Renal cortex interstitium (tissue), 11 donors: ENCODE measurements at regions not wholly inside any gene's neighbourhood (a gene's known extent, or its start where the extent isn't known, plus 50 kb on each side); places are given as distances from the start of the nearest gene placed in this dataset.
"Not testable (repeated sequence)": the region's sequence is repeated elsewhere in the genome, so short reads cannot be mapped to it uniquely, and the experiment has no call there.

ENCODE experiments used
- DNase-seq, 11 donors: peaks; one replicate each; pipeline ENCODE4 v3.0.0-alpha.2; 2013; ENCODE audit warnings: low read depth in 9 of 11, low spot score in 4 of 11; ENCODE audit errors: extremely low read depth in 1 of 11

GRCh38 chr3:190197346-190197763 lies 76.7 kb upstream of the P3H2 start:
- peak in 8 of 11 donors; percentile 7 to 67 (median 18) for DNase-seq

GRCh38 chr3:190194506-190194905 lies 73.8 kb upstream of the P3H2 start:
- no peak for DNase-seq

GRCh38 chr3:190193210-190193609 lies 72.5 kb upstream of the P3H2 start:
- no peak for DNase-seq

- DNase-seq: no peak
Measured at GRCh38 chr3:190192739-190193138, 72.0 kb upstream of the P3H2 start.

GRCh38 chr3:190192087-190192486 lies 71.4 kb upstream of the P3H2 start:
- DNase-seq: no peak

GRCh38 chr3:190188197-190188596 lies 67.5 kb upstream of the P3H2 start:
- no peak for DNase-seq

- no peak for DNase-seq
Measured at GRCh38 chr3:190183121-190183520, 62.4 kb upstream of the P3H2 start.

GRCh38 chr3:190182418-190183043 lies 61.8 kb upstream of the P3H2 start:
- DNase-seq: no peak

- no peak for DNase-seq
Measured at GRCh38 chr3:190180268-190180667, 59.6 kb upstream of the P3H2 start.

- DNase-seq: no peak
Measured at GRCh38 chr3:190178779-190179178, 58.1 kb upstream of the P3H2 start.

GRCh38 chr3:190176933-190177525 lies 56.3 kb upstream of the P3H2 start:
- DNase-seq: not testable (repeated sequence)

GRCh38 chr3:190176106-190176505 lies 55.4 kb upstream of the P3H2 start:
- not testable (repeated sequence) for DNase-seq

- no peak for DNase-seq
Measured at GRCh38 chr3:190175490-190175889, 54.8 kb upstream of the P3H2 start.

- no peak for DNase-seq
Measured at GRCh38 chr3:190174471-190174870, 53.8 kb upstream of the P3H2 start.

GRCh38 chr3:190173426-190173825 lies 52.7 kb upstream of the P3H2 start:
- DNase-seq: no peak

GRCh38 chr3:190172751-190173150 lies 52.1 kb upstream of the P3H2 start:
- no peak for DNase-seq
